Mesendoderm (in vitro differentiated cells): ENCODE measurements at regions not wholly inside any gene's neighbourhood (a gene's known extent, or its start where the extent isn't known, plus 50 kb on each side); places are given as distances from the start of the nearest gene placed in this dataset.

ENCODE experiments used
- DNase-seq: peaks from one replicate; pipeline ENCODE4 v3.0.0; 2013
- H2AK5ac ChIP-seq: 2 replicates; pipeline ENCODE4 v1.6.1; 2013; ENCODE audit warnings: low read length, inconsistent platforms
- H2BK120ac ChIP-seq: 2 replicates; pipeline ENCODE4 v1.6.1; 2013; ENCODE audit warnings: low read depth, mild to moderate bottlenecking, low read length, moderate library complexity, mixed read lengths
- H2BK15ac ChIP-seq: replicated peaks from 2 replicates; pipeline ENCODE4 v1.6.1; 2013; ENCODE audit warnings: low read depth, mild to moderate bottlenecking, moderate library complexity
- H2BK5ac ChIP-seq: 2 replicates; pipeline ENCODE4 v1.6.1; 2013; ENCODE audit warnings: low read length, inconsistent platforms
- H3K18ac ChIP-seq: 2 replicates; pipeline ENCODE4 v1.6.1; 2013; ENCODE audit warnings: mild to moderate bottlenecking, low read length, mixed read lengths
- H3K23ac ChIP-seq: one replicate; pipeline ENCODE4 v1.6.1; 2013; ENCODE audit warnings: low read length
- H3K27ac ChIP-seq: 2 replicates; pipeline ENCODE4 v1.5.1; 2013; ENCODE audit warnings: low read depth, mild to moderate bottlenecking, inconsistent platforms, low read length, moderate library complexity
- H3K27me3 ChIP-seq: 2 replicates; pipeline ENCODE4 v1.6.1; 2013; ENCODE audit warnings: low read length, control low read depth, mild to moderate bottlenecking, inconsistent platforms; ENCODE audit not compliant: insufficient read depth, poor library complexity
- H3K36me3 ChIP-seq: 2 replicates; pipeline ENCODE4 v1.6.1; 2013; ENCODE audit warnings: low read length, inconsistent platforms; ENCODE audit not compliant: control insufficient read depth, insufficient read depth
- H3K4ac ChIP-seq: one replicate; pipeline ENCODE4 v1.6.1; 2013; ENCODE audit warnings: low read depth, mild to moderate bottlenecking, low read length, moderate library complexity
- H3K4me1 ChIP-seq: 2 replicates; pipeline ENCODE4 v1.6.1; 2013; ENCODE audit warnings: low read depth, low read length, inconsistent platforms; ENCODE audit not compliant: control insufficient read depth
- H3K4me2 ChIP-seq: 2 replicates; pipeline ENCODE4 v1.6.1; 2013; ENCODE audit warnings: low read length
- H3K4me3 ChIP-seq: 2 replicates; pipeline ENCODE4 v1.5.1; 2013; ENCODE audit warnings: mild to moderate bottlenecking, low read length
- H3K56ac ChIP-seq: one replicate; pipeline ENCODE4 v1.6.1; 2013; ENCODE audit warnings: low read length
- H3K79me1 ChIP-seq: 2 replicates; pipeline ENCODE4 v1.6.1; 2013; ENCODE audit warnings: low read length, inconsistent platforms
- H3K79me2 ChIP-seq: 2 replicates; pipeline ENCODE4 v1.6.1; 2013; ENCODE audit warnings: mild to moderate bottlenecking, low read length; ENCODE audit not compliant: control insufficient read depth, insufficient read depth
- H3K9ac ChIP-seq: 2 replicates; pipeline ENCODE4 v1.6.1; 2013; ENCODE audit warnings: low read length, inconsistent platforms
- H4K5ac ChIP-seq: one replicate; pipeline ENCODE4 v1.6.1; 2013; ENCODE audit warnings: low read length
- H4K8ac ChIP-seq: one replicate; pipeline ENCODE4 v1.6.1; 2013; ENCODE audit warnings: low read depth, mild to moderate bottlenecking, control low read depth, low read length, moderate library complexity
- WGBS: extraction: QIAGEN DNeasy Blood & Tissue Kit; methylation state at CpG from one replicate; pipeline ENCODE4 v1.1.7; 2013; ENCODE audit warnings: low lambda C conversion rate, missing lambda C conversion rate; ENCODE audit not compliant: insufficient coverage; ENCODE audit errors: extremely low coverage; 5-methylcytosine and 5-hydroxymethylcytosine counted together

- WGBS: no CpG with 5 or more reads among the region's 6 CpGs
Measured at GRCh38 chr9:80690349-80690939, 998.9 kb downstream of the TLE1 start.

DNA sequence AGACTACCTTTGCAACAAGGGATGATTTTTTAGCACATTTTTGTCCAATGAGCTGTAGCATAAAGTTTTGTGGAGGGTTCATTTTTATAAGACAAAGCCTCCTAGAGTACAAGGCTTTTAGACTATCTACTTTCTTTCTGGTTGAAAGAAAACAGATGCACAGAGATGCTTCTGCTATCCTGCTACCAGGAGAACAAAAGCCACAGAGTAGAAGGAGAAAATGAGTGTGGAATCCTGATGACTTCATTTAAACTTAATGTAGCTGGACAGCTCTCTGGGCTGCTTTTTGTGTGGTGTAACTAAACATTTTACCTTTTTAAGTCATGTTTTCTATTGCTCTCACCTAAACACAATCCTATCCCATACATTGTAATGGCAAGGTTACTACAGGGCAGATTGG is 1009.4 kb downstream of the TLE1 start:
- no peak overlapping the region for H3K27ac ChIP-seq
- no peak overlapping the region for H3K4me3 ChIP-seq
- DNase-seq: no peak
- H3K4me2 ChIP-seq: no peak overlapping the region
- H3K18ac ChIP-seq: no peak overlapping the region
- no peak overlapping the region for H2BK5ac ChIP-seq
- H2BK15ac ChIP-seq: no peak overlapping the region
- no peak overlapping the region for H3K23ac ChIP-seq
- H3K79me2 ChIP-seq: no peaks in the 10 kb centered on the region
- H2AK5ac ChIP-seq: no peak overlapping the region
- no peak overlapping the region for H3K56ac ChIP-seq
- H3K36me3 ChIP-seq: no peaks in the 10 kb centered on the region
- H3K9ac ChIP-seq: no peak overlapping the region
- no peak overlapping the region for H2BK120ac ChIP-seq
- H3K4me1 ChIP-seq: no peaks in the 10 kb centered on the region
- no peak overlapping the region for H4K5ac ChIP-seq
- H3K27me3 ChIP-seq: no peaks in the 10 kb centered on the region
- no peak overlapping the region for H4K8ac ChIP-seq
- no peaks in the 10 kb centered on the region for H3K79me1 ChIP-seq
- H3K4ac ChIP-seq: no peak overlapping the region

More at GRCh38 chr9:80690349-80690939, 998.9 kb downstream of the TLE1 start:
- no peak for DNase-seq
- Histone ChIP-seq H3K27ac (no peak overlapping the region), H2BK120ac (no peak overlapping the region), H2BK15ac (no peak overlapping the region), H3K36me3 (no peaks in the 10 kb centered on the region), H2BK5ac (no peak overlapping the region), H2AK5ac (no peak overlapping the region), H4K8ac (no peak overlapping the region), H3K23ac (no peak overlapping the region), H3K4me3 (no peak overlapping the region), H3K56ac (no peak overlapping the region), H3K4me2 (no peak overlapping the region), H3K79me2 (no peaks in the 10 kb centered on the region), H3K18ac (no peak overlapping the region), H3K9ac (no peak overlapping the region), H3K4ac (no peak overlapping the region), H3K27me3 (no peaks in the 10 kb centered on the region), H4K5ac (no peak overlapping the region), H3K79me1 (no peaks in the 10 kb centered on the region), H3K4me1 (no peaks in the 10 kb centered on the region)

DNA sequence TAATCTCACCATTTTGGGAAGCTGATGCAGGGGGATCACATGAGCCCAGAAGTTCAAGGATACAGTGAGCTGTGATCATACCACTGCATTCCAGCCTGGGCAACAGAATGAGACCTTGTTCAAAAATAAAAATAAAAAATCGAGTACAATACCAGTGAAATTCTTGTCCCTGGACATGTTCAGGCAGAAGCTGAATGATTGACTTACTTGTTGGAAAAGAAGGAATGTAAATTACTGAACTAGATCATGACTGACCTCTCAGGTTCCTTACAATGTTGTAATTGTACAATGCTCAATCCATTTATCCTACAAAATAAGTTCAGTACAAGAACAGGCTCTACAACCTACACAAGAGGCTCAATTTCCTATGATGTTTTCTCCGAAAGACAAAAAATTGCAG is 1010.4 kb downstream of the TLE1 start:
- H3K56ac ChIP-seq: no peak overlapping the region
- H3K23ac ChIP-seq: no peak overlapping the region
- H3K4me2 ChIP-seq: no peak overlapping the region
- no peak overlapping the region for H3K4me3 ChIP-seq
- no peak overlapping the region for H3K4ac ChIP-seq
- H3K4me1 ChIP-seq: no peaks in the 10 kb centered on the region
- no peak for DNase-seq
- no peak overlapping the region for H3K18ac ChIP-seq
- H2AK5ac ChIP-seq: no peak overlapping the region
- no peaks in the 10 kb centered on the region for H3K27me3 ChIP-seq
- no peaks in the 10 kb centered on the region for H3K36me3 ChIP-seq
- H2BK15ac ChIP-seq: no peak overlapping the region
- no peak overlapping the region for H2BK120ac ChIP-seq
- no peaks in the 10 kb centered on the region for H3K79me1 ChIP-seq
- H3K79me2 ChIP-seq: no peaks in the 10 kb centered on the region
- H3K9ac ChIP-seq: no peak overlapping the region
- no peak overlapping the region for H3K27ac ChIP-seq
- no peak overlapping the region for H4K5ac ChIP-seq
- no peak overlapping the region for H4K8ac ChIP-seq
- H2BK5ac ChIP-seq: no peak overlapping the region
- WGBS: no CpG with 5 or more reads among the region's 2 CpGs

DNA sequence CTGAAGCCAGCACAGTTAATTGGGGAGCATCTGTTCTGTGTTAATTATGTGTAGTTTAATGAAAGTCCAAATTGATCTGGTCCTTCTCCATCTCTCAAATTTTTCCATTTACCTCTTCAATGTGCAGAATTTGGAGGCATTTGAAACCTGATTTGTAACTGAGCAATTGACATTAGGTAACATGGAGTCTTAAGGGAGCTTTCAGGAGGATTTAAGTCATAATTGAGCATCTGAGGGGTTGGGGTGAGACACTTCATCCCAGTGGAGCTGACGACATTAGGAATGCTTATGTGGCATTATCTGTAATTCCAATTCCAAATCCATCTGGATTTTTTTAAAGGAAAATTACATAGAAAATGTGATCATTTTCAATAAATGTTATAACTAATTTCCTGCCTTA is 1015.9 kb downstream of the TLE1 start:
- Histone ChIP-seq H3K4me2 (no peak overlapping the region), H3K27me3 (no peaks in the 10 kb centered on the region), H2BK5ac (no peak overlapping the region), H4K8ac (no peak overlapping the region), H3K4me1 (no peaks in the 10 kb centered on the region), H3K4ac (no peak overlapping the region), H2BK15ac (no peak overlapping the region), H3K79me2 (no peaks in the 10 kb centered on the region), H3K79me1 (no peaks in the 10 kb centered on the region), H3K23ac (no peak overlapping the region), H4K5ac (no peak overlapping the region), H3K18ac (no peak overlapping the region), H3K56ac (no peak overlapping the region), H3K36me3 (no peaks in the 10 kb centered on the region), H2BK120ac (no peak overlapping the region), H3K9ac (no peak overlapping the region), H3K27ac (no peak overlapping the region), H3K4me3 (no peak overlapping the region), H2AK5ac (no peak overlapping the region)
- DNase-seq: no peak
- WGBS: no CpG with 5 or more reads among the region's 1 CpG

DNA sequence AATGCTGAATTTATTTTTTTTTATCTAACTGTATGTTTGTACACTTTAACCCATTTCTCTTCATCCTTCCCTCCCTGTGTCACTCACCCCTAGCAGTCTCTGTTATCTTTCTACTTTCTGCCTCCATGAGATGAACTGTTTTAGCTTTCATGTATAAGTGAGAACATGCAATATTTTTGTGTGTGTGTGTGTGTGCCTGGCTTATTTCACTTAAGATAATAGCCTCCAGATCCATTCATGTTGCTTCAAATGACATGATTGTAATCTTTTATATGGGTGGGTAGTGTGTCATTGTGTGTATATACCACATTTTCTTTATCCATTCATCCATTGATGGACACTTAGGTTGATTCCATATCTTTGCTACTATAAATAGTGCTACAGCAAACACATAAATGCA is 1023.9 kb downstream of the TLE1 start:
- no peak overlapping the region for H3K4me3 ChIP-seq
- H3K36me3 ChIP-seq: no peaks in the 10 kb centered on the region
- H2BK5ac ChIP-seq: no peak overlapping the region
- no peaks in the 10 kb centered on the region for H3K27me3 ChIP-seq
- H3K4me1 ChIP-seq: no peaks in the 10 kb centered on the region
- H3K23ac ChIP-seq: no peak overlapping the region
- no peak overlapping the region for H3K56ac ChIP-seq
- no peak overlapping the region for H4K5ac ChIP-seq
- no peak overlapping the region for H2BK15ac ChIP-seq
- DNase-seq: no peak
- H4K8ac ChIP-seq: no peak overlapping the region
- H3K4me2 ChIP-seq: no peak overlapping the region
- no peak overlapping the region for H2AK5ac ChIP-seq
- no peaks in the 10 kb centered on the region for H3K79me1 ChIP-seq
- H3K9ac ChIP-seq: no peak overlapping the region
- H3K27ac ChIP-seq: no peak overlapping the region
- no peak overlapping the region for H3K4ac ChIP-seq
- no peak overlapping the region for H3K18ac ChIP-seq
- no peak overlapping the region for H2BK120ac ChIP-seq
- no peaks in the 10 kb centered on the region for H3K79me2 ChIP-seq

DNA sequence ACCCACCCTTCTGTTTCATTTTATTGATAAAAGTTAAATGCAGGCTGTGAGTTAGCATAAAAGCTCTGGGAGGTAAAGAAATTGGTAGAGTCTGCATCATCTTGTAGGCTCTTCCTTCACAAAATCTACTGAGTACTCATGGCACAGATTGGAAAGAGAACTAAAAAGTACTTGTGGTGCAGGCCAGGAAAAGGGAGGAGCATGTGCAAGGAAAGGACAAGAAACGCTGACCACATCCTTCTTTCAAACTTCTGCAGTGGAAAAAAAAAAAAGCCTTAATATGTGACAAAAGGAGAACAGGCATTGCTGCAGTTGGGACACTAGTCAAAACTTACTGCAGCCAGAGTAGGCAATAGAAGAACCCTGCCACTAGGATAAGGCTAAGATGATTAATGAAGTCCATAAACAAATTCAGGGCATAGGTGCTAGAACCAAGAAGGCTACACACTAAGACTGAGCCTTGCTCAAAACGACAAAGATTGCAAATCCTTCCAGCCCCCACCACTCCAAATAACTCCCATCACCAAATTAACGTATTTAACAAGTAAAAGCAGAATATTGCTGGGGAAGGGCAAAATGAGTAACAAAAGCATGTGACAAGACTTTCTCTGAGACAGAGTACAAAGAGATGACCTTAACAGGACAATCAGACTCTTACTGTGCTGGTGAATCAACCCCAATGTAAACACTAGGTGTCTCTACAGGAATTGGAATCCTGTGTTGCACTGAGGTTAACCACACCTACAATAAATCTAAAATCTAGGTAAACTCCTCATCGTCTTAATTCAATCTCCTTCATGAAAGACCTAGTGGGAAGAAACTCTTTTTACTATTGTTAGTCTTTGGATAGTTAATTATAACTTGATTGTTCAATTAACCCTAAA is 1024.8 kb downstream of the TLE1 start:
- H3K4me2 ChIP-seq: no peak overlapping the region
- peak; percentile 35 for DNase-seq
- no peak overlapping the region for H4K5ac ChIP-seq
- no peak overlapping the region for H3K56ac ChIP-seq
- H4K8ac ChIP-seq: no peak overlapping the region
- H2BK5ac ChIP-seq: no peak overlapping the region
- no peak overlapping the region for H3K9ac ChIP-seq
- H3K18ac ChIP-seq: no peak overlapping the region
- H3K23ac ChIP-seq: no peak overlapping the region
- H3K4me1 ChIP-seq: no peaks in the 10 kb centered on the region
- 100% methylated on average over 1 of the region's 4 CpGs for whole genome bisulfite sequencing
- H2AK5ac ChIP-seq: no peak overlapping the region
- no peak overlapping the region for H3K4me3 ChIP-seq
- H3K36me3 ChIP-seq: no peaks in the 10 kb centered on the region
- H3K27me3 ChIP-seq: no peaks in the 10 kb centered on the region
- H3K27ac ChIP-seq: no peak overlapping the region
- H2BK15ac ChIP-seq: no peak overlapping the region
- H3K79me2 ChIP-seq: no peaks in the 10 kb centered on the region
- no peak overlapping the region for H2BK120ac ChIP-seq
- no peaks in the 10 kb centered on the region for H3K79me1 ChIP-seq
- H3K4ac ChIP-seq: no peak overlapping the region
